Right lobe of liver (tissue), 4 donors: ENCODE measurements at regions not wholly inside any gene's neighbourhood (a gene's known extent, or its start where the extent isn't known, plus 50 kb on each side); places are given as distances from the start of the nearest gene placed in this dataset.

ENCODE experiments used
- POLR2A ChIP-seq: fragments of 450-650 bp; IDR thresholded peaks from one replicate; pipeline ENCODE4 v1.6.1; 2017; ENCODE audit warnings: antibody characterized with exemption, mild to moderate bottlenecking
- TF ChIP-seq, protein P1 (sequence below), 4 donors: fragments of 200-600 bp in 3 of 4; fragments of 450-650 bp in 1 of 4; IDR thresholded peaks; one replicate each; pipeline versions ENCODE4 v1.5.1 to v1.8.0; 2016 to 2022; ENCODE audit warnings: antibody characterized with exemption in 4 of 4, mild to moderate bottlenecking in 2 of 4
- donor health status: DM: no; HTN: no; CAD: no.
- donor health status: DM: no; HTN: no; CAD: no.
- donor health status: DM: no; HTN: yes; CAD: no.

- TF ChIP-seq, protein P1, sequence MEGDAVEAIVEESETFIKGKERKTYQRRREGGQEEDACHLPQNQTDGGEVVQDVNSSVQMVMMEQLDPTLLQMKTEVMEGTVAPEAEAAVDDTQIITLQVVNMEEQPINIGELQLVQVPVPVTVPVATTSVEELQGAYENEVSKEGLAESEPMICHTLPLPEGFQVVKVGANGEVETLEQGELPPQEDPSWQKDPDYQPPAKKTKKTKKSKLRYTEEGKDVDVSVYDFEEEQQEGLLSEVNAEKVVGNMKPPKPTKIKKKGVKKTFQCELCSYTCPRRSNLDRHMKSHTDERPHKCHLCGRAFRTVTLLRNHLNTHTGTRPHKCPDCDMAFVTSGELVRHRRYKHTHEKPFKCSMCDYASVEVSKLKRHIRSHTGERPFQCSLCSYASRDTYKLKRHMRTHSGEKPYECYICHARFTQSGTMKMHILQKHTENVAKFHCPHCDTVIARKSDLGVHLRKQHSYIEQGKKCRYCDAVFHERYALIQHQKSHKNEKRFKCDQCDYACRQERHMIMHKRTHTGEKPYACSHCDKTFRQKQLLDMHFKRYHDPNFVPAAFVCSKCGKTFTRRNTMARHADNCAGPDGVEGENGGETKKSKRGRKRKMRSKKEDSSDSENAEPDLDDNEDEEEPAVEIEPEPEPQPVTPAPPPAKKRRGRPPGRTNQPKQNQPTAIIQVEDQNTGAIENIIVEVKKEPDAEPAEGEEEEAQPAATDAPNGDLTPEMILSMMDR (IDR thresholded peaks at IDR 0.05) = no peak
- no peak for TF ChIP-seq POLR2A
These were observed 238.5 kb upstream of the FANCL start for GRCh38 chr2:58479535-58480140.
